GM19043 (cell line): ENCODE measurements at regions not wholly inside any gene's neighbourhood (a gene's known extent, or its start where the extent isn't known, plus 50 kb on each side); places are given as distances from the start of the nearest gene placed in this dataset.
A peak's percentile ranks its signal among the peaks of the same experiment; 100 is the strongest.
"Not testable (repeated sequence)": the region's sequence is repeated elsewhere in the genome, so short reads cannot be mapped to it uniquely, and the experiment has no call there.

Experiments used
- ATAC-seq: cut with Tn5 transposase; IDR thresholded peaks from one replicate; pipeline ENCODE4 v1.9.1; 2021; ENCODE audit warnings: low read depth; ENCODE audit not compliant: unreplicated experiment

DNA sequence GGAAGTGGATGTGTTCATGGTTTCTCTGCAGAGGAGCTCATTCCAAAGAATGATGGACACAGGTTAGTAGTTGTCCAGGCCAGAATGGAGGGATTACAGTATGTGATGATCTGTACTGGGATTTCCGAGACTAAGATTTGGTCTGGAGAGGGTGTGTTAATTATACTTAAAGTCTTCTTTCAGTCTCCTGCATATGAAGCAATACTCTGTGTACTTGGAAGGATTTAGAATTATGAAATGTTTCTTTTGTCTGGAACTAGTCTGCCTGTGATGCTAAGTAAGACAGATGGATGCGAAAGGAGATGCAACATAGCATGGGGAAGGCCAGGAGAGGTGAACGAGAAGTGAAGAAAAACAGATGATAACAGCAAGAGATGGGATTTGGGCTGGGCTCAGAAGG lies 305.1 kb upstream of the LYZL1 start:
- ATAC-seq = no peak

DNA sequence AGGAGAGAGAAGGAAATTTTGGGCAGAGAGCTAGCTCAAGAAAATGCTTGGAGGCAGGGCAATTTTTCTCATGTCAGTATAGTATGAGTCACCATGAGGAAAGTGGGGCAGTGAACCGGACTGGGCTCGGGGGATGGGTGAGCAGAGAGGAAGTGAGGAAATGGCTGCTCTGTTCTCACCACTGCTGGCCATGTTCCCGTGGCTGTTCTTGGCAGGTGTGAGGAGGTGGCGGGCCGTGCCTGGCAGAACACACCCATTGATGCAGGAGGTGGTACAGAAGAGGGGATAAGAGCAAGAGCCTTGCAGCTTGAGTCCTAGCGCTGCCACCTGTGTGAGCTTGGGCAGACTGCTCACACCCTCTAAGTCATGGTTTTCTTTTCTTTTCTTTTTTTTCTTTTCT lies 304.4 kb upstream of the LYZL1 start:
- ATAC-seq = peak; percentile 82

DNA sequence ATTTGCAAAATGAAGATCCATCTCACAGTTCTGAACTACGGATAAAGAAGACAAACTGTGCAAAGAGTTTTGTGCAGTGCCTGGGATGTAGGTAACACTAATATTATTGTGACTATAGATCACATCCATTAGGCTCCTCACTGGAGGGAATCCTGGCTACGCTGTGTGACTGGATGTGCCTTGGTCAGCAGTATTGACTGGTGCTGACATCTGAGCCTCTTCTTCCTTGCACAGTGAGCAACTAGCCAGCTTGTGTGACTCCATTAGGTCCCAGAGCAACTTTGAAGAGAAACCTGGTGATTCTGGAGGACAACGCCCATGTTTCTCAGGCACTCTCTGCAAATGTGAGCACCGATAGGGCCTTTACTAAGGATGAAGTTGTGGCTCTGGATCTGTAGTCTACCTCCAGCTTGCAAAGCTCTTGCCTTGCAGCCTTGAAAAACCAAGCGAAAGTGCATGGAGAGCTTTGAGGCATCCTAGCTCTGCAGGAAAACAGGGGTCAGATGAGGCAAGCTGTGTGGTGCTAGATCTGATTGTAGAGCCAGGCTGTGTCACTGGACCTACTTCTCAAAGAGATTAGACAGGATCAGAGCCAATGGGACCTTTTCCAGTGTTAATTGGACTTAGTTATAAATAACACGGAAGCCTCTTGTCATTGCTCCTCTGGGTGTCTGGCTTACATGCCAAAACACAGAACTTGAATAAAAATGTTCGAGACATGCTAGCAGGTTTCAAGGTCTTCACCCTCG lies 303.6 kb upstream of the LYZL1 start:
- no peak for ATAC-seq

DNA sequence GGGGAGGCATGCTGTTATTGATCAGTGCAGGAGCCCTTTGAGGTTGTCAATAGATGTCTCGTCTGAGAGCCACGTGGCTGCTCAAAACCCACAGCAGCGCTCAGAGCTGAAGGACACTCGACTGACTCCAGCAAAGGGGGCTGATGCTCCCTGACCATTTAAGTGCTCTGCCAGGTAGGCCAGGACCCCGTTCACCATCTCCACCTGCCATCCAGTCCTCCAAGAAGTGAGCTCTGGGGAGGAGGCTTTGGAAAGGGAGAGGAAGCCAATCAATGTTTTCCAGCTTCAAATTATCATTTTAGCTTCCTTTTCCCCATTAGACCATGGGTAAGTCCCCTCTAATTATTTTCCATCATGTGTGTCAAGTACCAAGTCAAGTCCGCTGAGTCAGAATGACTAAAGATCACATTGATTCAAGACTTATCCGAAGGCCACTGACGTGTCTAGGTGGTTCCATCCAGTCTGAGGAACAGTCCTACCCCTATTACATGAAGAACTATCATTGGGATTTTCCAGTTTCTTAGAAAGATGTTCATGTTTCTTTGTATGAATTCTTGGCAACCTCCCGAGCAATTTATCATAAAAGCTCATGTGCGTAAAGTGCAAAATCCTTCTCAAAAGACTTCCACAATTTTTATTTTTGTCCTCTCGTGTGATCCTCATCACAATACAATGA lies 302.6 kb upstream of the LYZL1 start:
- no peak for ATAC-seq

DNA sequence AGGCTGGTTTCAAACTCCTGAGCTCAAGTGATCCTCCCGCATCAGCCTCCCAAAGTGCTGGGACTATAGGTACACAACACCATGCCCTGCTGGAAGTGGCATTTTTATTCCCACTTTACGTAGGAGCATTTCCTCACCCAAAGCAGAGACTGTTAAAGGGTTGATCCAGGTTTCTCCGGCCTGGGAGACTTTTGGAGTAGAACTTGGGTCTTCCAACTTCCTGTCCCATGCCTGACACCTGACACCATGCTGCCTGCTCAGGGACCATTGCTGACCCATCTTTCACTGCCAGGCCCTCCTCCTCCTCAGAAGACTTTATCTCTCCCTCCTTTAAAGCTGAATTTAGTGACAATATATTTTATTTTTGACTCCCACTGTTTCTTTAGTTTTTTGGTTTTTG lies 302.0 kb upstream of the LYZL1 start:
- no peak for ATAC-seq

DNA sequence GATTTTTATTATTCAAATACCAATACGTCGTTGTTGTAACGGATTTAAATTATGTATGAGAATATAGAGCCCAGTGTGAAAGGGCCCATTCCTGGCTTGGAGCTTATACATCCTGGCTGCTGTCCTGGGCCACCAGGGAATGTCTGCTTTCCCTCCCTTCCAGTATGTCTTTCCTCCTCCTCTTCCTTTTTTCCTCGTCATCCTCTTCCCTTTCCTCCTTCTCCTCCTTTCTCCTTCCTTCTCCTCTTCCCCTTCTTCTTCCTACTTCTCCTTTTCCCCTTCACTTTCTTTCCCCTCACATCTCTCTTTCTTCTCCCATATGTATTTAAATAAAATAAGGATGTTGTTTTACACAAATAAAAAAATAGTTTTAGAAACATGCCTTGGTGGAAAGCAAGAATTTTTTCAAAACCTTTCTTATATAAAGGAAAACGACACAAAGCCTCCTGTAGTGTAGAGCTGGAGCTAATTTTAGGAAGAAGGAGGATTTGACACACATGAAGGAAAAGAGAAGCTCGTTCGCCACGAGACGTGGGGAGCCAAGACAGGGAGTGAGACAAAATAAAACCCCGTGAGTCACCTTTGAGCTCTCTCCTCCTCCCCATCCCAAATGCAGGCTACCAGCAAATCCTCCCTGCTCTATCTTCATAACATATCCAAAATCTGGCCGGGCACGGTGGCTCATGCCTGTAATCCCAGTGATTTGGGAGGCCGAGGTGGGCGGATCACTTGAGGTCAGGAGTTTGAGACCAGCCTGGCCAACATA lies 301.1 kb upstream of the LYZL1 start:
- ATAC-seq = no peak

DNA sequence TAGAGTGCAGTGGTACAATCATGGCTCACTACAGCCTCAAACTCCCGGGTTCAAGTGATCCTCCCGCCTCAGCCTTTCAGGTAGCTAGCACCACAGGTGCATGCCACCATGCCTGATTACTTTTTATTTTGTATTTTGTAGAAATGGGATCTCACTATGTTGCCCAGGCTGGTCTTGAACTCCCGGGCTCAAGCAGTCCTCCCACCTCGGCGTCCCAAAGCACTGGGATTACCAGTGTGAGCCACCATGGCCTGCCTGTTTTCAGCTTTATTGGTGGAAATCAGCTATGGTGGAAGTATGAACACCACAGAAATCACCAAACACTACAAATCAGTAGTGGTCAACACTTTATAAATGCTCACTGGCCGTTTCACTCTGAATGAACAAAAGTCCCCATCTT lies 299.9 kb upstream of the LYZL1 start:
- ATAC-seq = no peak

DNA sequence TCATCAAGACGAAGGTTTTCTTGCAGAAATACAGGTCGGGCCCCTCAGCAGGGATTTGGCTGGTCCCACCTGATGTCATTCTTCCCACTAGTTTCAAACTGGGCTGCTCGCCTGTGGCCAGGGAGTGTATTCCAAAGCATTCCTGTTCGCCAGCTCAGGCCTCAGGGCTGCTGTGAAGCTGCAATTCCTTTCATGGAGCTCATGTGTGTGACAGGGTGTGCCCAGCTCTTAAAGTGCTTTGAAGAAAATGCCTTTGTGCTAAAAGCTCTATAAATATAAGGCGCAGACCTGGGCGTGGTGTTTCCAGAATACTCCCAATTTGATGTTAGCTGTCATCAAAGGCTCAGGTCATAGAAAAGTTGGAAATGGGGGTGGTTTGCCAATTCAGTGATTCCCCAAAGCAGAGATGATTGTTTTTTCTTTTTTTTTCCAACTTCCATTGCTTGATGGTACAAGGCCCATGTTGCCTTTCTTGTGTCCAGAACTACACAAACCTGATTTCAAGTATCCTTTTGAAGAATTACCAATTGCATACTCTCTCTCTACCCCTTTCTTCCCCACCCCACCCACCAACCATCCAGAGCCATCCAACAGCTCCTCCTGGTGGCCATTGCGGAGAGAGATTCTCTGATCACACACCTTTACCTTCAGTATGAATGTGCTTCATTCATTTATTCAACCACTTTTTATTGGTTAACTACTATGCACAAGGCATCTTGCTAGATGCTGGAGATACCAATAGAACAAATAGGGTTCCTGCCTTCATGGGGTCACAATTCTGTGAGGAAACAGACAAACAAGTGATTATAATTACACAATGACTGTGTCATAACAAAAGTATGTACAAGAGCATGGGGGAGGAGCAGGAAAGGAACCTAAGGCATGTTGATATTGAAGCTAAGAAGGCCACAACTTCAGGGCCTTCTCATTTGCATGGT lies 297.3 kb upstream of the LYZL1 start:
- no peak for ATAC-seq

DNA sequence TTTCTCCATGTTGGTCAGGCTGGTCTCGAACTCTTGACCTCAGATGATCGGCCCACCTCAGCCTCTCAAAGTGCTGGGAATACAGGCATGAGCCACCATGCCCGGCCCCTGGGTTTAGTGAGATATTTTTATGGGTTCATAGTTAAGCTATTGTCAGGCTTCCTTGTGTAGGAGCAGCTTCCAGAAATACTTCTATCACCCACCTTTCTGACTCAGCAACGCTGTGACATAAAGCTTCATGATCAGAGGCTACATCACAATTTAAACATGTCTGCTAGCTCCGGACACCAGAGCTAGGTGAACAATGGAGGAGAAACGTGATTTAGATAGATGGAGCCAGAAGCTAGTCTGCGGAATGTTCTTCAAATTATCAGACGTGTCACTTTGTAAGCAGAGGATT lies 295.8 kb upstream of the LYZL1 start:
- ATAC-seq = no peak

DNA sequence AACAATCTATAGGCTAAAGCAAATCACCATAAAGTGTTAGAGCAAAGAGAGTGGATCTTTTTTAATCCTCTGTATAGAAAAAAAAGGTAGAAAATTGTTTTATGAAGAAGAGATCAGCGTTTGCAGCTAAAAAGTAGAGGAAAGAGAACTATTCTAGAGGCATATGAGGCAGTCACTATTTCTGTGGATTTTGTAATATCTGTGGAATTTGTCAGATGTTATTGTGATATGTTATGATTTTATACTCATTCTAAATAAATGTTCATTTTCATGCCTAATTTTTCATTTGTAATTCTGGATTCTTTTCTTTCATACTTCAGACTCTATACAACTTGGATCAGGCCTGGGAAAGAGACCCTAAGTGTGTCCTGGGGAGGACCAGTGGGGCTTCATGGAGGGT lies 295.0 kb upstream of the LYZL1 start:
- ATAC-seq = no peak

DNA sequence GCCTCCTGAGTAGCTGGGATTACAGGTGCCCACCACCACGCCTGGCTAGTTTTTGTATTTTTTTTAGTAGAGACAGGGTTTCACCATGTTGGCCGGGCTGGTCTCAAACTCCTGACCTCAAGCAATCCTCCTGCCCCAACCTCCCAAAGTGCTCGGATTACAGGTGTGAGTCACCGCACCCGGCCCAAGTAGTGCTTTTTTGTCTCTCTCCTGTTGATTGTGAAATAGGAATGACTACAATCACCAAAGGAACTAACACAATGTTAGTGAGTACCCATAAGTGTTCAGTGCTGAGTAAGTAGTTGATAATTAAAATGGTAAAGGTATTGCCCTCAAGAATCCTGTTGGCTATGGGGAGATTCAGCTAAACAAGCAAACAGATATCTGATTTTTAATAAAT lies 294.1 kb upstream of the LYZL1 start:
- not testable (repeated sequence) for ATAC-seq

DNA sequence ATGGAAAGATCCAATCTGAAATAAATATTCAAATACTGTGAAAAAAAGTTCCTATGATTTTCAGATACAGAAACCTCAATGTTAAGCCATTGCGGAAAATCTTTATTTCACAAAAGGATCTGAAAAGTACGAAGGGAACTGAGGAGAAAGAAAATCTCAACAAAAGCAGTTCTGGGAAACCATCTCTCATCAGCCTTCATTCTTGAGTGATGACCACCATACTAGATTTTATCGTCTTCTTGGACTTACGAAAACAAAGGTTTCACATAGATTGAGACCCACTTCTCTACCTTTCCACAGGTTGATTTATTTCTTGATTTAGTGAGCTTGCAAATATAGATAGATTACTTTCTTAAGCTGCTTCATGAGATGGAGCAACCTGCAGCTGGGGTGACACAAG lies 293.4 kb upstream of the LYZL1 start:
- no peak for ATAC-seq

DNA sequence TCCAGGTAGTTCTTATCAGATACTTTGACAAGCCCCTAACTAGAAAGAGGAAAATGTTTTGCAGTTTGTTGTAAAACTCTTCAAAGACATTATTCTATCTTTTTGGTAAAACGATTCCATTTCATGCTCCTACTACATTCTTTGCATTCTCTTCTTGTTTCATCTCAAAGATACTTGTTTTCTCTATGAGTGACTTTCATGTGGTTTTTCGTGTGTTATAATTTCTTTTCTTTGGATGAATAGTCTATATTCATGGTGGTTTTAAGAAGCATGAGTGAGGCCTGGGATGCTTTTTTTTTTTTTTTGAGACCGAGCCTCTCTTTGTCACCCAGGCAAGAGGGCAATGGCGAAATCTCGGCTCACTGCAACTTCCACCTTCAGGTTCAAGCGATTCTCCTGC lies 292.5 kb upstream of the LYZL1 start:
- no peak for ATAC-seq

DNA sequence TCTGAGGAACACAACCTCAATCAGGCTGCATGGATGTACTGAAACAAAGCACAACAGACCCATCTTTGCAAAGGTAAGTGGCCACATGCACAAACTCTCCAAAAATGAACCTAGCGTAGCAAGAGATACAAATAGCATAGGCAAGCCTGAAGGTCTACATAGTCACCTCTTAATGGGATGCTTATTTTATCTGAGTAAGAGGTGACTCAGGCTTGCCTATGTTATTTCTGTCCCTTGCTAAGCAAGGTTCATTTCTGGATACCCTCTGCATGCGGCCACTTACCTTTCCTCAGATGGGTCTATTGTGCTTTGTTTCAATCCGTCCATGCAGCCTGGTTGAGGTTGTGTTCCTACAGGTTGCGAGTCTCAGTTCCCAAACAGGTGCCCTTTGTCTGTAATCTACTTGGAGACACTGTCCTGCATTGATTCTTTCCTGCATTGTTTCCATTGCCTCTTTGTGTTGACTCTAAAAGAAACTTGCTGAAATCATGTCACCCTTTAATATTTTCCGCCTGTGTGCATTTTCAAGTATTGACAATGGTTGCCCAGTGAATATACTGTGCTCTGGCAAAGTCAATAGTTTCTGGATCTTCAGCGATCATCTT lies 291.8 kb upstream of the LYZL1 start:
- no peak for ATAC-seq

DNA sequence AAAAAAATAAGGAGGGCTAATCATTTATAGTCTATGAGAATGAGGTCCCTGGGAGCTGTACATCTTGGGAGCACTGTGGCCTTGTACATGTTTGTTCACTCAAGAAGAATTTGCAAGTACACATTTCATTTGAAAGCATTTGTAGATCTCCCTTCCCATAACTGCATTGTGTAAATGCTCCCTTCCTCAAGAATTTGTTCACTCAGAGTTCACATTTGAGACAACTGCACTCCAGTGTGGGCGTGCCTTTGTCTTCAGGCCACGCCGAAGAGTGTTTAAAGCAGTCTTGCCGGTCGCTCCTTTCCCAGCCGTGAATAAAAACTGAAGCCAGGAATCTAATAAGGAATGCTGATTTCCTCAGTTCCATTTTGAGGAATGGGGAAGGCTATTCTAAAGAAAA lies 291.1 kb upstream of the LYZL1 start:
- ATAC-seq = no peak

DNA sequence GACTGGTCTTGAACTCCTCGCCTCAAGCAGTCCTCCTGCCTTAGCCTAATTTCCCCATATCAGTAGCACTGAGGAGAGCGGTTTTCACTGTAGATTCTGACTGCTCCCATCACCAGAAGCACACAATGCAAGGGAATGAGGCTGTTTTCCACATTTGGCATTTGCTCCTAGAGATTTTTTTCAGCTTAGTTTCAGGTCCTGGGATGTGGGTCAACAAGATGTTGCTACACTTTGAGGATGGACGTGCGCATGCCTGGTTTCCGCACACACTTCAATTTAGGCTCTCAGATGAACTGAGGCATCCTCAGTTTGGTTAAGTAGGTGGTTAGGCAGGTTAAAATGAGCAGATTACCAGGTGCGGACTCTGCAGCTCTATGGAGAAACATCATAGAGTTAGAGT lies 287.1 kb upstream of the LYZL1 start:
- ATAC-seq = no peak

DNA sequence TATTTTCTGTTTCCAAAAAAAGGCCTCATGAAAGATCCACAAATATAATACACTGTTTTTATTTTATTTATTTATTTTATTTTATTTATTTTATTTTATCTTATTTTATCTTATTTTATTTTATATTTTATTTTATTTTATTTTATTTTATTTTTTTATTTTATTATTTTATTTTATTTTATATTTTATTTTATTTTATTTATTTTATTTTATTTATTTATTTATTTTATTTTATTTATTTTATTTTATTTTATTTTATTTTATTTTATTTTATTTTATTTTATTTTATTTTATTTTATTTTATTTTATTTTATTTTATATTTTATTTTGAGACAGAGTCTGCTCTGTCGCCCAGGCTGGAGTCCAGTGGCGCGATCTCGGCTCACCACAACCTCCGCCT lies 285.9 kb upstream of the LYZL1 start:
- ATAC-seq = not testable (repeated sequence)

DNA sequence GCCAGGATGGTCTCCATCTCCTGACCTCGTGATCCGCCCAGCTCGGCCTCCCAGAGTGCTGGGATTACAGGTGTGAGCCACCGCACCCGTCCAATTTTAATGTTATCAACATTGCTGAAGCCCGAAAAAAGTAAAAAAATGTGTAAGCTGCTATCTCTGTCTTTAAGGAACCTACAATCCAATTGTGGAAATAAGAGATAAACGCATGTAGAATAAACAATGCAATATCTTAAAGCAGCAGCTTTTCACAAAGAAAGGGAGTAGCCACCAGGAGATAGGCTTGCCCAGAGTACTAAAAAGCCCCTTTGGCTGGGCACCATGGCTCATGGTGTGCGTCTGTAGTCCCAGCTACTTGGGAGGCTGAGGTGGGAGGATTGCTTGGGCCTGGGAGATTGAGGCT lies 282.9 kb upstream of the LYZL1 start:
- no peak for ATAC-seq

DNA sequence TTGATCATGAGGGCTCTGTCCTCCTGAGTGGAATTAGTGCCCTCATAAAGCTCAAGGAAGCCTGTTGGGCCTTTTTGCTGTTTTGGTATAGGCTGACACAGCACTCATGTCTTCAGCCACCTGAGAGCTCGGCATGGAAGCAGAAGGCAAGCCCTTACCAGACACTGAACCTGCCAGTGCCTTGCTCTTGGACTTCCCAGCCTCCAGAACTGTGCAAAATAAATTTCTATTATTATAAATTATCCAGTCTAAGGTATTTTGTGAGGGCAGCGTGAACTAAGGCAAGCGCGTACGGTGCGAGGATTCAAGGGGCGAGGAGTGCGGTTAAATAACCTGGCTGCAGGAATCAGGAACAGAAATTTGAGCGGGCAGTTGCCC lies 281.5 kb upstream of the LYZL1 start:
- no peak for ATAC-seq
